A673 (cell line): ENCODE measurements at regions not wholly inside any gene's neighbourhood (a gene's known extent, or its start where the extent isn't known, plus 50 kb on each side); places are given as distances from the start of the nearest gene placed in this dataset.

Source experiments
- CTCF ChIP-seq: fragments of 300-800, 200-600 bp; sonication (generic); conservative IDR thresholded peaks from 2 replicates; pipeline ENCODE4 v1.5.1; 2017; ENCODE audit warnings: low read depth, mild to moderate bottlenecking, antibody characterized with exemption, low read length, moderate library complexity, mixed read lengths
- EZH2 ChIP-seq: fragments of 200-600 bp; sonication (generic); IDR thresholded peaks from 2 replicates; pipeline ENCODE4 v1.6.1; 2017; ENCODE audit warnings: borderline replicate concordance, low read depth, mild to moderate bottlenecking, mixed read lengths, antibody characterized with exemption, low read length; ENCODE audit not compliant: poor library complexity, severe bottlenecking

DNA sequence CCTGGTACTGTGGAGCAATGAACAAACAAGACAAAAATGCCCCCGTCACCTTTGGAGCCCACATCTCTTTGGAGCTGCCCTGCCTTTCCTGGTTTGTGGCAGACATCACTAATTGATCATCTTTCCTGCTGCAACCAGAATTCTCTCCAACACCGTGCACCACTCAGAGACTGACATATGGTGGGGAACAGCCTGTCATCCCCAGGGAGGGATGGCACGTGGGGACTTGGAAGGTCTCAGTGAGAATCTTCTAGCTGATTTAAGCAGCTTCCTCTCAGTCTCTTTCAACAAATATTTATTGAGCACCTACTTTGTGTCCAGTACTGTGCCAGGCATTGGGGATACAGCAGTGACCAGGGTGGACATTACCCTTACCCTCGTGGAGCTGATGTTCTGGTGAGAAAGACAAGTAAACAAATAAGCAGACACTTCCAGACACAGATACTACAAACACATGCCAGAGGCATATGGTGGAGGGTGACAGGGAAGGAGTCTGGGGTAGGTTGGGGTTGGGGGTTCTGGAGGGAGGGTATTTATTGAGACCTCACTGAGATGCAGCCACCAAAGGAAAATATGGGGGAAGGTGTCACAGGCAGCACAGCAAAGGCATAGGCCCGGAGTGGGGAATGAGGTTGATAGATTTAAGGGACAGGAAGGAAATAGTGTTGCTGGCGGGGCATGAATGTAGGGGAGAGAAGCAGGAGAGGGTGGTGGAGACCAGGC is 82.3 kb downstream of the CEBPB start:
- no peak for TF ChIP-seq CTCF
- TF ChIP-seq EZH2 = no peak
